Endothelial cell of umbilical vein (primary cell): ENCODE measurements at regions not wholly inside any gene's neighbourhood (a gene's known extent, or its start where the extent isn't known, plus 50 kb on each side); places are given as distances from the start of the nearest gene placed in this dataset.

ENCODE experiments used
- CTCF ChIP-seq, 2 donors: IDR thresholded peaks; 1 replicate in 1 of 2; 2 replicates in 1 of 2; pipeline ENCODE4 v1.5.1; 2011; ENCODE audit warnings: low read length in 2 of 2, mild to moderate bottlenecking in 2 of 2, moderate library complexity in 2 of 2, control low read depth in 1 of 2, inconsistent platforms in 1 of 2, low read depth in 1 of 2; ENCODE audit not compliant: insufficient read depth in 1 of 2; ENCODE audit errors: extremely low read depth in 1 of 2
- EZH2 ChIP-seq: IDR thresholded peaks from 2 replicates; pipeline ENCODE4 v1.6.1; 2012; ENCODE audit warnings: borderline replicate concordance, low read depth, mild to moderate bottlenecking, moderate library complexity, low read length, inconsistent platforms; ENCODE audit not compliant: severe bottlenecking
- FOS ChIP-seq: IDR thresholded peaks from 2 replicates; pipeline ENCODE4 v1.6.1; 2011; ENCODE audit warnings: mild to moderate bottlenecking, low read length, moderate library complexity, borderline replicate concordance; ENCODE audit not compliant: insufficient read depth
- POLR2AphosphoS5 ChIP-seq: IDR thresholded peaks from 2 replicates; pipeline ENCODE4 v1.6.1; 2012; ENCODE audit warnings: low read depth, mild to moderate bottlenecking, control low read depth, low read length, moderate library complexity; ENCODE audit not compliant: insufficient read depth

- TF ChIP-seq EZH2 = no peak
- TF ChIP-seq POLR2AphosphoS5 = no peak
- TF ChIP-seq CTCF (IDR thresholded peaks at IDR 0.05; ENCODE audit: extremely low read depth in 1 of 2, insufficient read depth in 1 of 2, low read depth in 1 of 2, low read length in 2 of 2) = no peak
- no peak for TF ChIP-seq FOS
Observed at GRCh38 chr5:79888643-79889042, 102.4 kb downstream of the MTX3 start.
